Common myeloid progenitor, CD34-positive (primary cell): ENCODE measurements at regions not wholly inside any gene's neighbourhood (a gene's known extent, or its start where the extent isn't known, plus 50 kb on each side); places are given as distances from the start of the nearest gene placed in this dataset.

Experiments
- CTCF ChIA-PET: fragments of 350-600 bp; sonication (Branson Sonifier 250); formaldehyde crosslinking; loops from one replicate; lab custom pipeline; 2021; ENCODE audit warnings: antibody characterized with exemption; lab: Charles Lee
- POLR2A ChIA-PET: fragments of 350-600 bp; sonication (Branson Sonifier 250); formaldehyde crosslinking; loops from one replicate; lab custom pipeline; 2021; ENCODE audit warnings: antibody characterized with exemption; lab: Charles Lee
- DNase-seq, 3 donors: peaks; one replicate each; pipeline versions ENCODE4 v3.0.0 to v3.0.0-alpha.2; 2013
- H3K27ac ChIP-seq, 2 experiments: 1 replicate in 1 of 2; 2 replicates in 1 of 2; pipeline ENCODE4 v1.7.0; 2013; ENCODE audit warnings: inconsistent platforms in 2 of 2, low read length in 2 of 2, mild to moderate bottlenecking in 2 of 2, low read depth in 1 of 2, moderate library complexity in 1 of 2; ENCODE audit not compliant: severe bottlenecking in 2 of 2, insufficient read depth in 1 of 2, poor library complexity in 1 of 2
- H3K27me3 ChIP-seq, 5 experiments: replicated peaks in 2 of 5; 1 replicate in 3 of 5; 2 replicates in 2 of 5; pipeline versions ENCODE4 v1.6.1 to v1.7.0; 2013; ENCODE audit warnings: low read length in 4 of 5, mild to moderate bottlenecking in 2 of 5, moderate library complexity in 2 of 5, inconsistent platforms in 1 of 5; ENCODE audit not compliant: insufficient read depth in 5 of 5, control insufficient read depth in 4 of 5
- H3K36me3 ChIP-seq, 4 experiments: 1 replicate in 2 of 4; 2 replicates in 2 of 4; pipeline versions ENCODE4 v1.6.1 to v1.7.0; 2013; ENCODE audit warnings: low read length in 3 of 4, control low read depth in 1 of 4, mild to moderate bottlenecking in 1 of 4; ENCODE audit not compliant: control insufficient read depth in 4 of 4, insufficient read depth in 4 of 4
- H3K4me1 ChIP-seq, 4 experiments: 1 replicate in 3 of 4; 2 replicates in 1 of 4; pipeline versions ENCODE4 v1.6.1 to v1.7.1; 2013; ENCODE audit warnings: low read length in 3 of 4, mild to moderate bottlenecking in 3 of 4, control low read depth in 1 of 4, inconsistent platforms in 1 of 4, moderate library complexity in 1 of 4; ENCODE audit not compliant: control insufficient read depth in 4 of 4, insufficient read depth in 4 of 4; ENCODE audit errors: control extremely low read depth in 1 of 4
- H3K4me3 ChIP-seq, 7 experiments: 1 replicate in 4 of 7; 2 replicates in 3 of 7; pipeline versions ENCODE4 v1.5.1 to v1.7.0; 2013; ENCODE audit warnings: mild to moderate bottlenecking in 7 of 7, low read length in 6 of 7, moderate library complexity in 6 of 7, inconsistent platforms in 2 of 7, low read depth in 2 of 7, control low read depth in 1 of 7; ENCODE audit not compliant: insufficient read depth in 4 of 7, control insufficient read depth in 1 of 7; ENCODE audit errors: extremely low read depth in 1 of 7
- H3K9me3 ChIP-seq, 5 experiments: 1 replicate in 4 of 5; 2 replicates in 1 of 5; pipeline versions ENCODE4 v1.6.1 to v1.7.1; 2013; ENCODE audit warnings: low read length in 4 of 5, mild to moderate bottlenecking in 2 of 5, inconsistent platforms in 1 of 5, low read depth in 1 of 5, moderate library complexity in 1 of 5; ENCODE audit not compliant: control insufficient read depth in 4 of 5, insufficient read depth in 2 of 5; ENCODE audit errors: control extremely low read depth in 1 of 5
- WGBS: methylation state at CpG from one replicate; pipeline ENCODE4 v1.1.5; 2013; ENCODE audit not compliant: insufficient coverage; 5-methylcytosine and 5-hydroxymethylcytosine counted together

DNA sequence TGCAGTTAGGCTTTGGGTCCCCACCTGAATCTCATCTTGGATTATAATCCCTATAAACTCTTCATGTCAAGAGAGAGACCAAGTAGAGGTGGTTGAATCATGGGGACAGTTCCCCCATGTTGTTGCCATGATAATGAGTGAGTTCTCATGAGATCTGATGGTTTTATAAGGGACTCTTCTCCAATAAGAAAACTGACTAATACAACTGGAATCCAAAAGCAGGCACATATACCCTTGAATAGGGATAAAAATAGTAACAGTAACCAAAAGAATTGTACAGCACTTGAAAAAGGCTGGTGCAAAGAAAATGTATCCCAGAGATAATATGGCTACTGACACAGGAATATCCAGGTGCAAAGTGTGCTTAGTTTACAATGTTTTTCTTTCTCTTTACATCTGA lies 351.5 kb upstream of the MAD2L1 start:
- Histone ChIP-seq H3K4me1 (no peaks in the 10 kb centered on the region), H3K27me3 (no peaks in the 10 kb centered on the region), H3K36me3 (no peaks in the 10 kb centered on the region), H3K9me3 (no peaks in the 10 kb centered on the region), H3K4me3 (no peak overlapping the region), H3K27ac (no peak overlapping the region)
- CTCF ChIA-PET = no interaction called here
- DNase-seq = no peak
- POLR2A ChIA-PET = no interaction called here

DNA sequence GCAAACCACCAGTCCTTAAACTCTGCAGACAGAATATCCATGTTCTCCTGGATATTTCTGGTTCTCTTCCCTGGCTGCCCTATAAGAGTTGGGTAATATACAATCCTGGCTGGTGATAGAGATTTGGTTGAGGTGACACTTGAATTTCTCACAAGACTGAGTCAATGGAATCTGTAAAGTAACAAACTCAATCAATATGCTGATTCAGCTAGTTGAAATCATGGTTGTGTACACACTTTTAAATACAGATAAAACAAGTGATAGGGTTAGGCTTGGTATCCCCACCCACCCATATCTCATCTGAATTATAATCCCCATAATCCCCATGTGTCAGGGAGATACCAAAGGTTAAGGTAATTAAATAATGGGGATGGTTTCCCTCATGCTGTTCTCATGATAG lies 349.2 kb upstream of the MAD2L1 start:
- H3K36me3 ChIP-seq = no peaks in the 10 kb centered on the region
- H3K9me3 ChIP-seq = peaks cover 0 to 5% (median 0%) of the 10 kb centered on the region in 5 experiments
- DNase-seq = no peak
- no peak overlapping the region for H3K4me3 ChIP-seq
- POLR2A ChIA-PET = no interaction called here
- CTCF ChIA-PET = no interaction called here
- no peaks in the 10 kb centered on the region for H3K4me1 ChIP-seq
- no peaks in the 10 kb centered on the region for H3K27me3 ChIP-seq
- no peak overlapping the region for H3K27ac ChIP-seq

DNA sequence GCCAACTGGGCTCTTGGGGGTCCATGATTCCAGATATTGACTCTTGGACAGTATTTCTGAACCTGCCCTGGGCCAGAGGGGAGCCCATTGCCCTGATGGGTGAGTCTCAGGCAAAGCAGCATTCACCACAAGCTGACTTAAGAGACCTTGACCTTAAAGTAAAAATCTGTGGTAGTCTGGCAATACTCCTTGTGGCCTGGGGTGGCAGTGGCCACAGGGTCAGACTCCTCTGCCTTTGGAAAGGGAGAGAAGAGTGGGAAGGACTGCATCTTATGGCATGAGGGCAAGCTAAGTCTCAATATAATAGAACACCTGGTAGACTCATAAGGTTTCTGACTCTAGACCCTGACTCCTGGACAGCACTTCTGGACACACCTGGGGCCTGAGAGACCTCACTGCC lies 340.3 kb upstream of the MAD2L1 start:
- ChIA-PET CTCF (no interaction called here), POLR2A (no interaction called here)
- no peak for DNase-seq
- Histone ChIP-seq H3K4me1 (no peaks in the 10 kb centered on the region), H3K4me3 (no peak overlapping the region), H3K27me3 (no peaks in the 10 kb centered on the region), H3K27ac (no peak overlapping the region), H3K36me3 (no peaks in the 10 kb centered on the region), H3K9me3 (peaks cover 0 to 8% (median 1%) of the 10 kb centered on the region in 5 experiments)

DNA sequence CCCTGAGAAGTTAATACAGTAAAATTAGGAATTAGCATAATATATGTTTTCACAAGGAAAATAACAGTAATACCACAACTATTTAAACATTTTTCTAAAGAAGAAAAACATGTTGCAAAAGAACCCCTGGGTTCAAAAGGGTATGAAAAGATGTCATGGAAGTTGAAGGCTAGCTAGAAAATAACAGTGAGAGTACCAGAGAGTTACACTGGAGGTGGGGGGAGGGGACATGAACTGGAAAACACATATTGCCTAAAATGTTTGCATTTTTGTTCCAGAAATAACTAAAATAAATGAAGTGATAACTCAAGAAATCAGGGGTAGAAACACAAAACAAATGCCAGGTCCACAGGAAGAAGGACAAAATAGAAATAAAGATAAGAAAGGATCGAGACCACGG lies 336.6 kb upstream of the MAD2L1 start:
- H3K4me3 ChIP-seq = no peak overlapping the region
- no peak overlapping the region for H3K27ac ChIP-seq
- POLR2A ChIA-PET = no interaction called here
- peaks cover 0 to 3% (median 0%) of the 10 kb centered on the region in 5 experiments for H3K9me3 ChIP-seq
- H3K27me3 ChIP-seq = no peaks in the 10 kb centered on the region
- no peaks in the 10 kb centered on the region for H3K4me1 ChIP-seq
- DNase-seq = no peak
- H3K36me3 ChIP-seq = no peaks in the 10 kb centered on the region
- no CpG with 5 or more reads among the region's 2 CpGs for WGBS
- CTCF ChIA-PET = no interaction called here

DNA sequence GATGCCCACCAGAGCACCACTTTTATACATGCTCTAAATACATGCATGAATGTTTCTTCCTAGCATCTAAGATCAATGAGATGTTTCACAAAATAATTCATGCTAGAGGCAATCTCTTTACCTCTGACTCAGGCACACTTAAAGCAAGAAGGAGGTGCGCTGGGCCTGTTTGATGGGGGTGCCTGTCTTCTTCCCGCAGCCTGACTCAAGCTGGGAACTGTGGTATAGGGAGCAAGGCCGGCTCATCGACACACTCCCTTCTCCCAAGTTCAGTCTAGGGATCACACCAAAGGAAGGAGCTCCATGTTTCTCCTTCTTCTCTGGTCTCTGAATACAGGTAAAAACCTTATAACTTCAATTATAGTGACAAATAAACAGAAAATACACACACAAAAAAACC lies 333.8 kb upstream of the MAD2L1 start:
- H3K4me3 ChIP-seq = no peak overlapping the region
- H3K27ac ChIP-seq = no peak overlapping the region
- H3K9me3 ChIP-seq = no peaks in the 10 kb centered on the region
- no peaks in the 10 kb centered on the region for H3K36me3 ChIP-seq
- ChIA-PET CTCF (no interaction called here), POLR2A (no interaction called here)
- DNase-seq = no peak
- H3K27me3 ChIP-seq = no peaks in the 10 kb centered on the region
- no peaks in the 10 kb centered on the region for H3K4me1 ChIP-seq
- WGBS = no CpG with 5 or more reads among the region's 4 CpGs

DNA sequence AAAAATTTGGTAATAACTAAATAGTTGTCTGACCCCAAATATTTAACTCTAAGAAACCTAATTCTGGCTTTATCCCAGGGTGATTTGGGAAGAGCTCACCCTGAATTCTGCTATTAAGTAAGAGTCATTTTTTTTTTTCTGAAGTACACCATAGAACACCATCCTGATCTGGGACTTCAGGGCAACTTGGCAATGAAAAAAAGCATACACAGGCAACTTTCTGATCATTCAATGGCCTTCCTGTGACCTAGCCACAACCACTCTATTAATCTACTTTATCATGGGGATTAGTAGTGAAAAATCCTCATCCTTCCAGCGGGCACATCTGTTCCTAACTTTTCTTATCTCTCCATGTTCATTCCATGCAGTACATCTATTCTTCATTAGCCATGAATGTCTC lies 333.2 kb upstream of the MAD2L1 start:
- H3K4me3 ChIP-seq = no peak overlapping the region
- ChIA-PET POLR2A (interaction anchor here (0.6 kb wide), 1 partner anchor 68 kb away, joined by 4 read pairs; no protein-coding TSS in a partner anchor), CTCF (no interaction called here)
- 80% methylated on average over 1 of the region's 1 CpG for WGBS
- H3K27me3 ChIP-seq = no peaks in the 10 kb centered on the region
- H3K36me3 ChIP-seq = no peaks in the 10 kb centered on the region
- H3K9me3 ChIP-seq = no peaks in the 10 kb centered on the region
- no peaks in the 10 kb centered on the region for H3K4me1 ChIP-seq
- no peak overlapping the region for H3K27ac ChIP-seq
- no peak for DNase-seq

DNA sequence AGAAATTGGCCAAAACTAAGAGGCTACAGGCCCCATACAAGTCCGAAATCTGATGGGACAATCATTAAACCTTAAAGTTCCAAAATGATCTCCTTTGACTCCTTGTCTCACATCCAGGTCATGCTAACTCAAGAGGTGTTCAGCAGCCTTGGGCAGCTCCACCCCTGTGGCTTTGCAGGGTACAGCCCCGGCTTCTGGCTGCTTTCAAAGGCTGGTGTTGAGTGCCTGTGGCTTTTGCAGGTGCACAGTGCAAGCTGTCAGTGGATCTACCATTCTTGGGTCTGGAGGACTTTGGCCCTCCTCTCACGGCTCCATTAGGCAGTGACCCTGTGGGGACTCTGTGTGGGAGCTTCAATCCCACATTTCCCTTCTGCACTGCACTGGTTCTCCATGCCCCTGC lies 329.1 kb upstream of the MAD2L1 start:
- Histone ChIP-seq H3K27ac (no peak overlapping the region), H3K9me3 (no peaks in the 10 kb centered on the region), H3K36me3 (no peaks in the 10 kb centered on the region), H3K4me1 (no peaks in the 10 kb centered on the region), H3K27me3 (no peaks in the 10 kb centered on the region), H3K4me3 (no peak overlapping the region)
- 97% methylated on average over 2 of the region's 3 CpGs for WGBS
- ChIA-PET CTCF (no interaction called here), POLR2A (no interaction called here)
- no peak for DNase-seq

DNA sequence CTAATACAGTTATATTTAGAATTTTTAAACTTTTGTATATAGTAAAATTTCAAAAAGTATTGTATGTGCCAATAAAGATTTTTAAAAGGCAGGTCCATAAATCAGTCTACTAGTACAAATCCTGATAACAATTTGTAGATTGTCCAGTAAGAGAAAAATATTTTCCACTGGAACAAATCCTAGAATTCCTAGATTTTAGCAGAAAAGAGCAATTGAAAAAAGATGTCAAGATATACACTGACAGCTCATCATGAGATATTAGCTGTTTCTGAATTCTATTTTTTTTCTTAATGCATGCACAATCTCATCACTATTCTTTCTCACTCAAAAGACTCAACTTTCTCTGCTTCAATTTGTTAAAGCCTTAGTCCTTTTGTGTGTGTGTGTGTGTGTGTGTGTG lies 289.2 kb upstream of the MAD2L1 start:
- H3K27me3 ChIP-seq = no peaks in the 10 kb centered on the region
- no peak overlapping the region for H3K4me3 ChIP-seq
- no peaks in the 10 kb centered on the region for H3K36me3 ChIP-seq
- ChIA-PET CTCF (no interaction called here), POLR2A (no interaction called here)
- no peaks in the 10 kb centered on the region for H3K9me3 ChIP-seq
- H3K27ac ChIP-seq = no peak overlapping the region
- DNase-seq = no peak
- no peaks in the 10 kb centered on the region for H3K4me1 ChIP-seq
